Astrocyte (in vitro differentiated cells and primary cell): ENCODE measurements at regions not wholly inside any gene's neighbourhood (a gene's known extent, or its start where the extent isn't known, plus 50 kb on each side); places are given as distances from the start of the nearest gene placed in this dataset.
"Not testable (repeated sequence)": the region's sequence is repeated elsewhere in the genome, so short reads cannot be mapped to it uniquely, and the experiment has no call there.

ENCODE experiments used
- DNase-seq: peaks from one replicate; pipeline ENCODE4 v3.0.0-alpha.2; 2010; ENCODE audit warnings: low read depth
- FAIRE-seq: peaks from 2 replicates; lab custom pipeline; 2011; peaks lifted over from hg19 to GRCh38; lab: Jason Lieb, UNC
- H2AFZ ChIP-seq: 2 replicates; pipeline ENCODE4 v1.6.0; 2012; ENCODE audit warnings: low read depth, low read length, inconsistent platforms
- H3K27ac ChIP-seq: 2 replicates; pipeline ENCODE4 v1.5.1; 2011; ENCODE audit warnings: low read depth, low read length, inconsistent platforms
- H3K27me3 ChIP-seq: 2 replicates; pipeline ENCODE4 v1.6.0; 2011; ENCODE audit warnings: low read length, inconsistent platforms; ENCODE audit not compliant: insufficient read depth
- H3K36me3 ChIP-seq: 2 replicates; pipeline ENCODE4 v1.5.1; 2011; ENCODE audit warnings: low read length, inconsistent platforms; ENCODE audit not compliant: insufficient read depth
- H3K4me1 ChIP-seq: 2 replicates; pipeline ENCODE4 v1.5.1; 2011; ENCODE audit warnings: low read length, inconsistent platforms; ENCODE audit not compliant: insufficient read depth
- H3K4me2 ChIP-seq: 2 replicates; pipeline ENCODE4 v1.6.0; 2012; ENCODE audit warnings: low read length, inconsistent platforms
- H3K4me3 ChIP-seq: 2 replicates; pipeline ENCODE4 v1.5.1; 2011; ENCODE audit warnings: low read depth, mild to moderate bottlenecking, low read length, inconsistent platforms; ENCODE audit not compliant: insufficient read depth
- H3K79me2 ChIP-seq: 2 replicates; pipeline ENCODE4 v1.6.0; 2012; ENCODE audit warnings: mild to moderate bottlenecking, low read length, inconsistent platforms; ENCODE audit not compliant: insufficient read depth
- H3K9ac ChIP-seq: 2 replicates; pipeline ENCODE4 v1.6.0; 2012; ENCODE audit warnings: mild to moderate bottlenecking, low read length, inconsistent platforms
- H3K9me3 ChIP-seq: 2 replicates; pipeline ENCODE4 v1.5.1; 2012; ENCODE audit warnings: low read depth, mild to moderate bottlenecking, low read length, inconsistent platforms; ENCODE audit not compliant: insufficient read depth
- H4K20me1 ChIP-seq: 2 replicates; pipeline ENCODE4 v1.6.0; 2012; ENCODE audit warnings: low read length, inconsistent platforms; ENCODE audit not compliant: insufficient read depth
- H3K27ac Mint-ChIP-seq: one replicate; pipeline ENCODE4 v1.8.0; 2021; ENCODE audit warnings: mild to moderate bottlenecking, mixed read lengths; ENCODE audit not compliant: unreplicated experiment
- H3K27me3 Mint-ChIP-seq: one replicate; pipeline ENCODE4 v1.8.0; 2021; ENCODE audit warnings: low read depth, mixed read lengths; ENCODE audit not compliant: unreplicated experiment
- H3K36me3 Mint-ChIP-seq: one replicate; pipeline ENCODE4 v1.8.0; 2021; ENCODE audit warnings: low read depth, mixed read lengths; ENCODE audit not compliant: unreplicated experiment
- H3K4me1 Mint-ChIP-seq: one replicate; pipeline ENCODE4 v1.8.0; 2021; ENCODE audit warnings: low read depth, mixed read lengths; ENCODE audit not compliant: unreplicated experiment
- H3K4me3 Mint-ChIP-seq: one replicate; pipeline ENCODE4 v1.8.0; 2021; ENCODE audit warnings: mild to moderate bottlenecking, moderate library complexity, mixed read lengths; ENCODE audit not compliant: unreplicated experiment
- H3K9me3 Mint-ChIP-seq: one replicate; pipeline ENCODE4 v1.8.0; 2021; ENCODE audit warnings: mild to moderate bottlenecking, mixed read lengths; ENCODE audit not compliant: unreplicated experiment
- CTCF ChIP-seq: IDR thresholded peaks from 2 replicates; pipeline ENCODE4 v1.5.1; 2011; ENCODE audit warnings: low read depth, mild to moderate bottlenecking, inconsistent platforms, low read length, moderate library complexity; ENCODE audit not compliant: insufficient read depth
- EZH2 ChIP-seq: IDR thresholded peaks from 2 replicates; pipeline ENCODE4 v1.6.1; 2012; ENCODE audit warnings: mild to moderate bottlenecking, low read length, inconsistent platforms; ENCODE audit not compliant: insufficient read depth

- no peaks in the 10 kb centered on the region for H4K20me1 ChIP-seq
- H3K36me3 Mint-ChIP-seq, result no peaks in the 10 kb centered on the region
- H3K4me3 Mint-ChIP-seq, result no peak overlapping the region
- no peak overlapping the region for H3K4me2 ChIP-seq
- H3K9me3 ChIP-seq, result no peaks in the 10 kb centered on the region
- FAIRE-seq, result no peak
- H3K27ac ChIP-seq, result no peak overlapping the region
- H3K9ac ChIP-seq, result no peak overlapping the region
- no peaks in the 10 kb centered on the region for H3K4me1 ChIP-seq
- H3K4me3 ChIP-seq, result no peak overlapping the region
- H3K4me1 Mint-ChIP-seq, result no peaks in the 10 kb centered on the region
- no peak for DNase-seq
- H3K9me3 Mint-ChIP-seq, result no peaks in the 10 kb centered on the region
- no peaks in the 10 kb centered on the region for H3K36me3 ChIP-seq
- no peaks in the 10 kb centered on the region for H3K27me3 ChIP-seq
- no peaks in the 10 kb centered on the region for H3K27me3 Mint-ChIP-seq
- no peak overlapping the region for H2AFZ ChIP-seq
- no peaks in the 10 kb centered on the region for H3K79me2 ChIP-seq
- TF ChIP-seq CTCF (no peak), EZH2 (no peak)
- H3K27ac Mint-ChIP-seq, result no peak overlapping the region
These were observed 384.7 kb upstream of the CXADR start for GRCh38 chr21:17128132-17128531.

GRCh38 chr21:17139159-17139558 is 373.7 kb upstream of the CXADR start:
- H3K4me3 Mint-ChIP-seq, H3K27me3 Mint-ChIP-seq, H3K36me3 Mint-ChIP-seq, H3K4me1 ChIP-seq, H3K9me3 ChIP-seq, H3K4me3 ChIP-seq, H4K20me1 ChIP-seq, H3K4me1 Mint-ChIP-seq, H3K27ac ChIP-seq, H3K9ac ChIP-seq, H3K27ac Mint-ChIP-seq, H3K9me3 Mint-ChIP-seq, H3K27me3 ChIP-seq, FAIRE-seq, H3K79me2 ChIP-seq, H2AFZ ChIP-seq, DNase-seq, H3K4me2 ChIP-seq, H3K36me3 ChIP-seq: not testable (repeated sequence)

- Histone ChIP-seq H3K36me3 (no peaks in the 10 kb centered on the region), H3K9ac (no peak overlapping the region), H3K79me2 (no peaks in the 10 kb centered on the region), H2AFZ (no peak overlapping the region), H3K4me1 (no peaks in the 10 kb centered on the region), H3K27me3 (no peaks in the 10 kb centered on the region), H3K4me2 (no peak overlapping the region), H3K9me3 (no peaks in the 10 kb centered on the region), H3K4me3 (no peak overlapping the region), H4K20me1 (no peaks in the 10 kb centered on the region), H3K27ac (no peak overlapping the region)
- H3K9me3 Mint-ChIP-seq, result no peaks in the 10 kb centered on the region
- H3K4me1 Mint-ChIP-seq, result no peaks in the 10 kb centered on the region
- FAIRE-seq (no peak), DNase-seq (no peak)
- H3K27ac Mint-ChIP-seq, result no peak overlapping the region
- no peak for TF ChIP-seq EZH2
- TF ChIP-seq CTCF, result no peak
- H3K4me3 Mint-ChIP-seq, result no peak overlapping the region
- no peaks in the 10 kb centered on the region for H3K36me3 Mint-ChIP-seq
- no peaks in the 10 kb centered on the region for H3K27me3 Mint-ChIP-seq
These were observed 373.1 kb upstream of the CXADR start for GRCh38 chr21:17139696-17140095.
